K562 (cell line): ENCODE measurements at regions not wholly inside any gene's neighbourhood (a gene's known extent, or its start where the extent isn't known, plus 50 kb on each side); places are given as distances from the start of the nearest gene placed in this dataset.

Experiments used
- ATAC-seq: fragments of 200-7000 bp; cut with Tn5 transposase; 3 replicates; pipeline ENCODE4 v1.9.1; 2020; ENCODE audit warnings: moderate library complexity
- BruUV-seq: library from RNA; stranded (reverse); fragments of 400-500 nt; replicated peaks from 2 replicates; lab custom pipeline; 2021; lab: Mats Ljungman, UMichigan
- CTCF ChIA-PET: fragments of 300-600 bp; formaldehyde crosslinking; extraction: SDS; loops from one replicate; lab custom pipeline; 2021; ENCODE audit warnings: low intra/inter-chr PET ratio; lab: Yijun Ruan, JAX
- POLR2A ChIA-PET: fragments of 300-600, 350-650 bp; sonication (Branson Sonifier 250); formaldehyde crosslinking; extraction: SDS; loops from one replicate; lab custom pipeline; 2021; ENCODE audit warnings: antibody characterized with exemption, inconsistent platforms; lab: Yijun Ruan, JAX
- DNase-seq, 4 experiments: peaks; one replicate each; pipeline versions ENCODE4 v3.0.0 to v3.0.0-alpha.2; 2011 to 2018; ENCODE audit warnings: low spot score in 3 of 4, mixed read lengths in 3 of 4; ENCODE audit errors: extremely low read depth in 1 of 4
- FAIRE-seq: peaks from 2 replicates; lab custom pipeline; 2011; peaks lifted over from hg19 to GRCh38; lab: Jason Lieb, UNC
- H2AFZ ChIP-seq: 2 replicates; pipeline ENCODE4 v1.6.0; 2011; ENCODE audit warnings: low read depth, low read length, control low read depth, inconsistent platforms
- H3K27ac ChIP-seq: fragments of 200-600 bp; 3 replicates; pipeline ENCODE4 v1.8.0; 2011; ENCODE audit warnings: low read depth, mild to moderate bottlenecking, control low read depth, inconsistent platforms, low read length, moderate library complexity, mixed read lengths; ENCODE audit errors: extremely low read depth
- H3K27me3 ChIP-seq, 2 experiments: fragments of 300-600 bp in 1 of 2; 2 replicates in 1 of 2; 3 replicates in 1 of 2; pipeline versions ENCODE4 v1.6.0 to v1.8.0; 2011; ENCODE audit warnings: inconsistent platforms in 2 of 2, low read length in 2 of 2, mild to moderate bottlenecking in 1 of 2, mixed read lengths in 1 of 2, moderate library complexity in 1 of 2; ENCODE audit not compliant: control insufficient read depth in 2 of 2, insufficient read depth in 2 of 2
- H3K36me3 ChIP-seq: fragments of 300-600 bp; 3 replicates; pipeline ENCODE4 v1.8.0; 2011; ENCODE audit warnings: mild to moderate bottlenecking, low read length, inconsistent platforms; ENCODE audit not compliant: control insufficient read depth, insufficient read depth
- H3K4me1 ChIP-seq, 2 experiments: fragments of 200-600 bp in 1 of 2; replicated peaks in 1 of 2; 2 replicates in 1 of 2; 3 replicates in 1 of 2; pipeline versions ENCODE4 v1.5.1 to v1.8.0; 2011; ENCODE audit warnings: inconsistent platforms in 2 of 2, low read length in 2 of 2, mild to moderate bottlenecking in 1 of 2, mixed read lengths in 1 of 2, moderate library complexity in 1 of 2; ENCODE audit not compliant: control insufficient read depth in 2 of 2, insufficient read depth in 2 of 2
- H3K4me2 ChIP-seq: 2 replicates; pipeline ENCODE4 v1.6.1; 2011; ENCODE audit warnings: low read length, control low read depth, inconsistent platforms, mixed read lengths; ENCODE audit not compliant: insufficient read depth
- H3K4me3 ChIP-seq: fragments of 200-600 bp; sonication (generic), shearing (Covaris generic); 2 replicates; pipeline ENCODE4 v1.5.1; 2016; ENCODE audit warnings: control low read depth, inconsistent platforms
- H3K79me2 ChIP-seq: fragments of 200-600 bp; 3 replicates; pipeline ENCODE4 v1.8.0; 2011; ENCODE audit warnings: low read length, inconsistent platforms; ENCODE audit not compliant: control insufficient read depth, insufficient read depth
- H3K9ac ChIP-seq, 2 experiments: 2 replicates each; pipeline versions ENCODE4 v1.6.0 to v1.6.1; 2011; ENCODE audit warnings: low read depth in 2 of 2, low read length in 2 of 2, control low read depth in 1 of 2, inconsistent platforms in 1 of 2, mild to moderate bottlenecking in 1 of 2, mixed read lengths in 1 of 2; ENCODE audit not compliant: insufficient read depth in 1 of 2
- H3K9me1 ChIP-seq: one replicate; pipeline ENCODE4 v1.6.0; 2011; ENCODE audit warnings: inconsistent platforms, mild to moderate bottlenecking, low read length, moderate library complexity; ENCODE audit not compliant: control insufficient read depth, insufficient read depth
- H3K9me3 ChIP-seq: replicated peaks from 2 replicates; pipeline ENCODE4 v1.5.1; 2011; ENCODE audit warnings: low read depth, low read length, inconsistent platforms; ENCODE audit not compliant: control insufficient read depth, insufficient read depth
- H4K20me1 ChIP-seq: replicated peaks from 2 replicates; pipeline ENCODE4 v1.6.1; 2011; ENCODE audit warnings: low read length, inconsistent platforms, mixed read lengths; ENCODE audit not compliant: control insufficient read depth, insufficient read depth
- GATA2 ChIP-seq: sonication (generic); formaldehyde crosslinking; IDR thresholded peaks from 2 replicates; pipeline ENCODE4 v1.4.0; 2020; ENCODE audit warnings: mild to moderate bottlenecking, missing genetic modification reagents
- HMG20A ChIP-seq: fragments of 450-650 bp; formaldehyde crosslinking; conservative IDR thresholded peaks from 2 replicates; pipeline ENCODE4 v1.4.0; 2020; ENCODE audit warnings: mild to moderate bottlenecking, mixed read lengths
- MTF1 ChIP-seq: fragments of 250-450 bp; sonication (Bioruptor Pico); IDR thresholded peaks from 2 replicates; pipeline ENCODE4 v1.9.0; 2021; ENCODE audit warnings: moderate library complexity, mild to moderate bottlenecking, inconsistent platforms, borderline replicate concordance
- NONO ChIP-seq, 2 experiments: fragments of 200-400 bp in 1 of 2; fragments of 450-650 bp in 1 of 2; formaldehyde crosslinking in 1 of 2; IDR thresholded peaks; 2 replicates each; pipeline ENCODE4 v1.6.1; 2017; ENCODE audit warnings: low read depth in 2 of 2, mild to moderate bottlenecking in 2 of 2, moderate library complexity in 2 of 2, low read length in 1 of 2
- RHOXF2B ChIP-seq: fragments of 250-450 bp; sonication (Bioruptor Pico); conservative IDR thresholded peaks from 2 replicates; pipeline ENCODE4 v1.5.1; 2021
- TAF15 ChIP-seq: fragments of 200-400 bp; formaldehyde crosslinking; IDR thresholded peaks from 2 replicates; pipeline ENCODE4 v1.6.1; 2017; ENCODE audit warnings: mild to moderate bottlenecking, low read depth, low read length, moderate library complexity
- U2AF2 ChIP-seq: fragments of 200-400 bp; formaldehyde crosslinking; optimal IDR thresholded peaks from 2 replicates; pipeline ENCODE3; 2017; ENCODE audit warnings: low read depth, mild to moderate bottlenecking, low read length
- ZC3H4 ChIP-seq: sonication (generic); formaldehyde crosslinking; IDR thresholded peaks from 2 replicates; pipeline ENCODE4 v1.9.0; 2021; ENCODE audit warnings: missing genetic modification reagents, borderline replicate concordance
- ZNF224 ChIP-seq: sonication (generic); formaldehyde crosslinking; IDR thresholded peaks from 2 replicates; pipeline ENCODE4 v1.8.0; 2022; ENCODE audit warnings: mild to moderate bottlenecking, missing genetic modification reagents
- WGBS: fragments of 100-300 bp; shearing (Covaris generic); methylation state at CpG from one replicate; pipeline ENCODE4 v1.1.6; 2016; ENCODE audit warnings: low coverage, mixed read lengths; ENCODE audit not compliant: insufficient coverage; ENCODE audit errors: missing lambda C conversion rate; 5-methylcytosine and 5-hydroxymethylcytosine counted together
- in situ Hi-C: fragments of 300-500 bp; cut with MboI; formaldehyde crosslinking; loops from 4 replicates; pipeline ENCODE4 v1.15.0; 2018; ENCODE audit warnings: inconsistent platforms, mixed read lengths
- intact Hi-C: fragments of 100-400 bp; cut with micrococcal nuclease; formaldehyde crosslinking; loops from 2 replicates; pipeline ENCODE4 v1.14.2; 2022
- TF ChIP-seq, protein P1 (sequence below): fragments of 250-450 bp; sonication (Bioruptor Pico); IDR thresholded peaks from 2 replicates; pipeline ENCODE4 v1.5.0; 2021; ENCODE audit warnings: mild to moderate bottlenecking, borderline replicate concordance
- TF ChIP-seq, protein P2 (sequence below): sonication (generic); formaldehyde crosslinking; IDR thresholded peaks from 2 replicates; pipeline ENCODE4 v1.8.0; 2022; ENCODE audit warnings: mild to moderate bottlenecking, missing genetic modification reagents

- TF ChIP-seq, protein P1, sequence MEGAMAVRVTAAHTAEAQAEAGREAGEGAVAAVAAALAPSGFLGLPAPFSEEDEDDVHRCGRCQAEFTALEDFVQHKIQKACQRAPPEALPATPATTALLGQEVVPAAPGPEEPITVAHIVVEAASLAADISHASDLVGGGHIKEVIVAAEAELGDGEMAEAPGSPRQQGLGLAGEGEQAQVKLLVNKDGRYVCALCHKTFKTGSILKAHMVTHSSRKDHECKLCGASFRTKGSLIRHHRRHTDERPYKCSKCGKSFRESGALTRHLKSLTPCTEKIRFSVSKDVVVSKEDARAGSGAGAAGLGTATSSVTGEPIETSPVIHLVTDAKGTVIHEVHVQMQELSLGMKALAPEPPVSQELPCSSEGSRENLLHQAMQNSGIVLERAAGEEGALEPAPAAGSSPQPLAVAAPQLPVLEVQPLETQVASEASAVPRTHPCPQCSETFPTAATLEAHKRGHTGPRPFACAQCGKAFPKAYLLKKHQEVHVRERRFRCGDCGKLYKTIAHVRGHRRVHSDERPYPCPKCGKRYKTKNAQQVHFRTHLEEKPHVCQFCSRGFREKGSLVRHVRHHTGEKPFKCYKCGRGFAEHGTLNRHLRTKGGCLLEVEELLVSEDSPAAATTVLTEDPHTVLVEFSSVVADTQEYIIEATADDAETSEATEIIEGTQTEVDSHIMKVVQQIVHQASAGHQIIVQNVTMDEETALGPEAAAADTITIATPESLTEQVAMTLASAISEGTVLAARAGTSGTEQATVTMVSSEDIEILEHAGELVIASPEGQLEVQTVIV (CRISPR knock-in tag): no peak
- TF ChIP-seq, all 486 proteins: peak for 0
Measured at GRCh38 chr16:66152181-66152580, 214.3 kb upstream of the CDH5 start (continued).

- no peaks in the 10 kb centered on the region for H3K9me3 ChIP-seq
- no peak overlapping the region for H3K9ac ChIP-seq
- TF ChIP-seq RHOXF2B (CRISPR knock-in tag): no peak
- TF ChIP-seq TAF15: no peak
- TF ChIP-seq GATA2 (CRISPR knock-in tag): no peak
- TF ChIP-seq HMG20A (CRISPR knock-in tag): no peak
- TF ChIP-seq, protein P2, sequence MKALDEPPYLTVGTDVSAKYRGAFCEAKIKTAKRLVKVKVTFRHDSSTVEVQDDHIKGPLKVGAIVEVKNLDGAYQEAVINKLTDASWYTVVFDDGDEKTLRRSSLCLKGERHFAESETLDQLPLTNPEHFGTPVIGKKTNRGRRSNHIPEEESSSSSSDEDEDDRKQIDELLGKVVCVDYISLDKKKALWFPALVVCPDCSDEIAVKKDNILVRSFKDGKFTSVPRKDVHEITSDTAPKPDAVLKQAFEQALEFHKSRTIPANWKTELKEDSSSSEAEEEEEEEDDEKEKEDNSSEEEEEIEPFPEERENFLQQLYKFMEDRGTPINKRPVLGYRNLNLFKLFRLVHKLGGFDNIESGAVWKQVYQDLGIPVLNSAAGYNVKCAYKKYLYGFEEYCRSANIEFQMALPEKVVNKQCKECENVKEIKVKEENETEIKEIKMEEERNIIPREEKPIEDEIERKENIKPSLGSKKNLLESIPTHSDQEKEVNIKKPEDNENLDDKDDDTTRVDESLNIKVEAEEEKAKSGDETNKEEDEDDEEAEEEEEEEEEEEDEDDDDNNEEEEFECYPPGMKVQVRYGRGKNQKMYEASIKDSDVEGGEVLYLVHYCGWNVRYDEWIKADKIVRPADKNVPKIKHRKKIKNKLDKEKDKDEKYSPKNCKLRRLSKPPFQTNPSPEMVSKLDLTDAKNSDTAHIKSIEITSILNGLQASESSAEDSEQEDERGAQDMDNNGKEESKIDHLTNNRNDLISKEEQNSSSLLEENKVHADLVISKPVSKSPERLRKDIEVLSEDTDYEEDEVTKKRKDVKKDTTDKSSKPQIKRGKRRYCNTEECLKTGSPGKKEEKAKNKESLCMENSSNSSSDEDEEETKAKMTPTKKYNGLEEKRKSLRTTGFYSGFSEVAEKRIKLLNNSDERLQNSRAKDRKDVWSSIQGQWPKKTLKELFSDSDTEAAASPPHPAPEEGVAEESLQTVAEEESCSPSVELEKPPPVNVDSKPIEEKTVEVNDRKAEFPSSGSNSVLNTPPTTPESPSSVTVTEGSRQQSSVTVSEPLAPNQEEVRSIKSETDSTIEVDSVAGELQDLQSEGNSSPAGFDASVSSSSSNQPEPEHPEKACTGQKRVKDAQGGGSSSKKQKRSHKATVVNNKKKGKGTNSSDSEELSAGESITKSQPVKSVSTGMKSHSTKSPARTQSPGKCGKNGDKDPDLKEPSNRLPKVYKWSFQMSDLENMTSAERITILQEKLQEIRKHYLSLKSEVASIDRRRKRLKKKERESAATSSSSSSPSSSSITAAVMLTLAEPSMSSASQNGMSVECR (CRISPR knock-in tag): no peak
- no peak for TF ChIP-seq ZNF224 (CRISPR knock-in tag)
- no peak for TF ChIP-seq ZC3H4 (CRISPR knock-in tag)
- no peak for TF ChIP-seq MTF1
- no peak for TF ChIP-seq U2AF2
- TF ChIP-seq NONO (IDR thresholded peaks at IDR 0.05; ENCODE audit: low read depth in 2 of 2, low read length in 1 of 2): no peak
- 1% methylated on average over 7 of the region's 7 CpGs for WGBS
- intact Hi-C loops (no loop called here), in situ Hi-C loops (no loop called here)
- no peak overlapping the region for H3K4me3 ChIP-seq
- no peaks in the 10 kb centered on the region; the same call in 1 of the 2 replicates for H4K20me1 ChIP-seq
- DNase-seq (no peak), ATAC-seq (no peak), FAIRE-seq (no peak)
- no peaks in the 10 kb centered on the region for H3K79me2 ChIP-seq
- no peak overlapping the region for H2AFZ ChIP-seq
- no peaks in the 10 kb centered on the region for H3K36me3 ChIP-seq
- no peaks in the 10 kb centered on the region for H3K4me1 ChIP-seq
- H3K27ac ChIP-seq: no peak overlapping the region
- no peaks in the 10 kb centered on the region for H3K9me1 ChIP-seq
- H3K4me2 ChIP-seq: no peak overlapping the region
- ChIA-PET POLR2A (interaction anchor here (0.7 kb wide), 1 partner anchor 13 kb away, joined by 3 read pairs; no protein-coding TSS in a partner anchor), CTCF (no interaction called here)
- H3K27me3 ChIP-seq: no peaks in the 10 kb centered on the region; a peak in 1 of 5 replicates
- BruUV-seq: no TSS peak
Measured at GRCh38 chr16:66150698-66151482, 215.6 kb upstream of the CDH5 start.
